Pancreas (tissue), 10 donors: ENCODE measurements at regions not wholly inside any gene's neighbourhood (a gene's known extent, or its start where the extent isn't known, plus 50 kb on each side); places are given as distances from the start of the nearest gene placed in this dataset.

Source experiments
- ATAC-seq, 4 donors: fragments of 200-7000 bp; cut with Tn5 transposase; one replicate each; pipeline versions ENCODE4 v1.8.0 to v1.9.1; 2020; ENCODE audit warnings: mild to moderate bottlenecking in 4 of 4, moderate library complexity in 4 of 4
- DNase-seq, 6 donors: peaks; one replicate each; pipeline ENCODE4 v3.0.0-alpha.2; 2020
- FAIRE-seq: peaks from 2 replicates; lab custom pipeline; 2012; peaks lifted over from hg19 to GRCh38; lab: Jason Lieb, UNC
- H3K27ac ChIP-seq, 4 donors: fragments of 200-600 bp; sonication (generic); 1 replicate in 3 of 4; 2 replicates in 1 of 4; pipeline versions ENCODE4 v1.5.0 to v1.8.0; 2020
- H3K27me3 ChIP-seq, 4 donors: fragments of 200-600 bp; one replicate each; pipeline ENCODE4 v1.8.0; 2021
- H3K36me3 ChIP-seq, 3 donors: fragments of 200-600 bp; sonication (generic) in 1 of 3; one replicate each; pipeline versions ENCODE4 v1.5.0 to v1.8.0; 2020 to 2021
- H3K4me1 ChIP-seq, 3 donors: fragments of 200-600 bp; one replicate each; pipeline ENCODE4 v1.8.0; 2021
- H3K4me3 ChIP-seq, 4 donors: fragments of 200-600 bp; sonication (generic) in 2 of 4; one replicate each; pipeline versions ENCODE4 v1.5.0 to v1.8.0; 2020 to 2021
- H3K9me3 ChIP-seq, 4 donors: fragments of 200-600 bp; one replicate each; pipeline ENCODE4 v1.8.0; 2021
- CTCF ChIP-seq, 4 donors: fragments of 200-600 bp; sonication (generic) in 3 of 4; IDR thresholded peaks; one replicate each; pipeline versions ENCODE4 v1.5.0 to v1.8.0; 2021; ENCODE audit warnings: antibody characterized with exemption in 4 of 4
- WGBS, 2 donors: extraction: QIAGEN DNeasy Blood & Tissue Kit; methylation state at CpG; one replicate each; pipeline ENCODE4 v1.1.7; 2013; 5-methylcytosine and 5-hydroxymethylcytosine counted together
- intact Hi-C, 3 donors: fragments of 100-400 bp; cut with DNase I; formaldehyde crosslinking; loops; one replicate each; pipeline versions ENCODE4 v1.11.1 to v1.14.2; 2022
- donor health status: healthy with polysubstance abuse.
- donor health status: DM: no; HTN: no; CAD: no; lungs with moderate emphysema.
- donor health status: DM: no; HTN: no; CAD: no.
- donor health status: control.
- donor health status: control.
- donor health status: Bipolar disorder and iron deficiency.
- donor health status: DM: yes; HTN: yes; CAD: no.
- donor health status: DM: no; HTN: no; CAD: no.
- donor health status: DM: no; HTN: no; CAD: no.
- donor health status: DM: yes; HTN: yes; CAD: no.

- Histone ChIP-seq H3K27ac (no peak overlapping the region), H3K27me3 (no peaks in the 10 kb centered on the region), H3K36me3 (no peaks in the 10 kb centered on the region), H3K4me1 (no peaks in the 10 kb centered on the region), H3K9me3 (no peaks in the 10 kb centered on the region), H3K4me3 (no peak overlapping the region)
- DNase-seq = no peak
- ATAC-seq = no peak
- WGBS, 2 donors = 66 to 81% methylated on average over 2 of the region's 2 CpGs
- TF ChIP-seq CTCF (IDR thresholded peaks at IDR 0.05) = no peak
- intact Hi-C loops = no loop called here
- FAIRE-seq = no peak
These were observed 883.3 kb upstream of the TMPRSS15 start for GRCh38 chr21:19286876-19287275.

DNA sequence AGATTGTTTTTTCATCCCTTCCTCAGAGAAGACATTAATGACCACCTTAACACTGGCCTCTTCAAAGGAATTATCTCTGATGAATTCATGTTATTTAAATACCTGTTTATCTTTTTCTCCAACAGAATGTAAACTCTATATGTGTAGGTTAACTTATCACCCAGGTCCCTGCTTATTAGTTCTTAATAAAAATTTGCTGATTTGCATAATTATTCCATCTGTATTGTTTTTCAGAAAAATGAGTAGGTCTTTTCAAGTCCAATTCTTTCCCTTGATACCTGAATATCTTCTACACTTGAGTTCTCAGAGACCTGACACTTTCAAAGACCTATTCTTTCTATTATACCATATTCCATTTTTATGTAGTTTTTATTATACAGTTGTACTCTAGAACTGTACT is 886.7 kb upstream of the TMPRSS15 start:
- no peaks in the 10 kb centered on the region for H3K36me3 ChIP-seq
- ATAC-seq = no peak
- DNase-seq = no peak
- FAIRE-seq = no peak
- H3K27ac ChIP-seq = no peak overlapping the region
- no peaks in the 10 kb centered on the region for H3K4me1 ChIP-seq
- intact Hi-C loops = no loop called here
- H3K9me3 ChIP-seq = no peaks in the 10 kb centered on the region
- TF ChIP-seq CTCF (IDR thresholded peaks at IDR 0.05) = no peak
- no peaks in the 10 kb centered on the region for H3K27me3 ChIP-seq
- H3K4me3 ChIP-seq = no peak overlapping the region

- TF ChIP-seq CTCF (IDR thresholded peaks at IDR 0.05) = no peak
- no peaks in the 10 kb centered on the region for H3K27me3 ChIP-seq
- DNase-seq = no peak
- H3K36me3 ChIP-seq = no peaks in the 10 kb centered on the region
- no peaks in the 10 kb centered on the region for H3K4me1 ChIP-seq
- ATAC-seq = no peak
- intact Hi-C loops = no loop called here
- WGBS, 2 donors = 69 to 81% methylated on average over 1 of the region's 1 CpG
- no peak overlapping the region for H3K27ac ChIP-seq
- no peaks in the 10 kb centered on the region for H3K9me3 ChIP-seq
- no peak for FAIRE-seq
- H3K4me3 ChIP-seq = no peak overlapping the region
These were observed 916.7 kb upstream of the TMPRSS15 start for GRCh38 chr21:19320291-19320690.

GRCh38 chr21:19321688-19322087 is 918.1 kb upstream of the TMPRSS15 start:
- no peaks in the 10 kb centered on the region for H3K36me3 ChIP-seq
- no peaks in the 10 kb centered on the region for H3K4me1 ChIP-seq
- no peaks in the 10 kb centered on the region for H3K27me3 ChIP-seq
- H3K4me3 ChIP-seq = no peak overlapping the region
- ATAC-seq (peak in 3 of 4 donors; percentile 57 to 74 (median 61)), DNase-seq (no peak), FAIRE-seq (no peak)
- TF ChIP-seq CTCF (IDR thresholded peaks at IDR 0.05) = no peak
- H3K27ac ChIP-seq = no peak overlapping the region
- intact Hi-C loops = no loop called here
- no peaks in the 10 kb centered on the region for H3K9me3 ChIP-seq
- WGBS, 2 donors = 39 to 51% methylated on average over 3 of the region's 3 CpGs

GRCh38 chr21:19322360-19322759 is 918.8 kb upstream of the TMPRSS15 start:
- no peak for ATAC-seq
- no peaks in the 10 kb centered on the region for H3K27me3 ChIP-seq
- no peak overlapping the region for H3K27ac ChIP-seq
- 7 to 9% methylated on average over 1 of the region's 1 CpG for WGBS, 2 donors
- no peak for DNase-seq
- peak in 3 of 4 donors; percentile 9 to 27 (median 21) for TF ChIP-seq CTCF (IDR thresholded peaks at IDR 0.05)
- no peak for FAIRE-seq
- H3K36me3 ChIP-seq = no peaks in the 10 kb centered on the region
- H3K9me3 ChIP-seq = no peaks in the 10 kb centered on the region
- intact Hi-C loops = no loop called here
- no peaks in the 10 kb centered on the region for H3K4me1 ChIP-seq
- H3K4me3 ChIP-seq = no peak overlapping the region
